Neutrophil (primary cell): ENCODE measurements at regions not wholly inside any gene's neighbourhood (a gene's known extent, or its start where the extent isn't known, plus 50 kb on each side); places are given as distances from the start of the nearest gene placed in this dataset.
A peak's percentile ranks its signal among the peaks of the same experiment; 100 is the strongest.

Experiments used
- H3K27ac ChIP-seq: fragments of 200-600 bp; sonication (generic); 2 replicates; pipeline ENCODE4 v1.5.1; 2016; ENCODE audit warnings: mild to moderate bottlenecking, moderate library complexity
- H3K27me3 ChIP-seq: fragments of 200-600 bp; sonication (generic); 2 replicates; pipeline ENCODE4 v1.6.0; 2016; ENCODE audit warnings: mild to moderate bottlenecking
- H3K36me3 ChIP-seq: fragments of 200-600 bp; sonication (generic); 2 replicates; pipeline ENCODE4 v1.5.1; 2017
- H3K4me1 ChIP-seq, 2 experiments: fragments of 200-600 bp in 1 of 2; sonication (generic) in 1 of 2; 1 replicate in 1 of 2; 2 replicates in 1 of 2; pipeline versions ENCODE4 v1.5.1 to v1.6.1; 2013 to 2016; ENCODE audit warnings: low read depth in 1 of 2, low read length in 1 of 2, mild to moderate bottlenecking in 1 of 2, moderate library complexity in 1 of 2; ENCODE audit not compliant: control insufficient read depth in 1 of 2, insufficient read depth in 1 of 2
- H3K4me3 ChIP-seq, 2 experiments: fragments of 200-600 bp in 1 of 2; sonication (generic) in 1 of 2; 1 replicate in 1 of 2; 2 replicates in 1 of 2; pipeline ENCODE4 v1.5.1; 2013 to 2016; ENCODE audit warnings: low read depth in 1 of 2, low read length in 1 of 2, mild to moderate bottlenecking in 1 of 2, moderate library complexity in 1 of 2
- H3K9me3 ChIP-seq: fragments of 200-600 bp; sonication (generic); 2 replicates; pipeline ENCODE4 v1.5.1; 2016
- CTCF ChIP-seq: fragments of 200-600 bp; sonication (generic); IDR thresholded peaks from 2 replicates; pipeline ENCODE4 v1.5.1; 2016; ENCODE audit warnings: antibody characterized with exemption

GRCh38 chr15:31486506-31486905 is 159.9 kb downstream of the KLF13 start:
- Histone ChIP-seq H3K27ac (no peak overlapping the region), H3K4me3 (no peak overlapping the region), H3K27me3 (peaks cover 63% of the 10 kb centered on the region), H3K36me3 (no peaks in the 10 kb centered on the region), H3K9me3 (no peaks in the 10 kb centered on the region), H3K4me1 (peaks cover 0 to 8% of the 10 kb centered on the region in 2 experiments)
- TF ChIP-seq CTCF, result no peak

- Histone ChIP-seq H3K27me3 (peaks cover 57% of the 10 kb centered on the region), H3K27ac (no peak overlapping the region), H3K9me3 (no peaks in the 10 kb centered on the region), H3K36me3 (no peaks in the 10 kb centered on the region), H3K4me1 (peaks cover 0 to 8% of the 10 kb centered on the region in 2 experiments), H3K4me3 (no peak overlapping the region)
- no peak for TF ChIP-seq CTCF
These were observed 160.5 kb downstream of the KLF13 start for GRCh38 chr15:31486906-31487695.

- Histone ChIP-seq H3K36me3 (no peaks in the 10 kb centered on the region), H3K4me3 (no peak overlapping the region), H3K27ac (no peak overlapping the region)
These were observed 161.3 kb downstream of the KLF13 start for GRCh38 chr15:31487811-31488436.

GRCh38 chr15:31488437-31489204 is 162.0 kb downstream of the KLF13 start:
- peak; percentile 76 for TF ChIP-seq CTCF
- H3K4me1 ChIP-seq, result peaks cover 0 to 8% of the 10 kb centered on the region in 2 experiments
- H3K36me3 ChIP-seq, result no peaks in the 10 kb centered on the region
- H3K9me3 ChIP-seq, result no peaks in the 10 kb centered on the region
- no peak overlapping the region for H3K4me3 ChIP-seq
- no peak overlapping the region for H3K27ac ChIP-seq
- peaks cover 43% of the 10 kb centered on the region for H3K27me3 ChIP-seq

More at GRCh38 chr15:31487811-31488436, 161.3 kb downstream of the KLF13 start:
- no peaks in the 10 kb centered on the region for H3K9me3 ChIP-seq
- H3K27me3 ChIP-seq, result peaks cover 49% of the 10 kb centered on the region
- peaks cover 0 to 8% of the 10 kb centered on the region in 2 experiments for H3K4me1 ChIP-seq
- no peak for TF ChIP-seq CTCF

- Histone ChIP-seq H3K27ac (no peak overlapping the region), H3K4me1 (peaks cover 0 to 8% of the 10 kb centered on the region in 2 experiments), H3K36me3 (no peaks in the 10 kb centered on the region), H3K4me3 (no peak overlapping the region), H3K27me3 (peaks cover 38% of the 10 kb centered on the region), H3K9me3 (no peaks in the 10 kb centered on the region)
- TF ChIP-seq CTCF, result no peak
These were observed 162.6 kb downstream of the KLF13 start for GRCh38 chr15:31489281-31489680.
